ENCODE measurements at regions not wholly inside any gene's neighbourhood (a gene's known extent, or its start where the extent isn't known, plus 50 kb on each side); places are given as distances from the start of the nearest gene placed in this dataset.
"Not testable (repeated sequence)": the region's sequence is repeated elsewhere in the genome, so short reads cannot be mapped to it uniquely, and the experiment has no call there.

- in situ Hi-C loops (cut with HindIII; ENCODE audit: low sequenced_read_pairs): no loop called here
- DNase-seq (ENCODE audit: low read depth): no peak
- H3K4me3 ChIP-seq (ENCODE audit: low read depth, low read length): no peak overlapping the region
- TF ChIP-seq, protein P1, sequence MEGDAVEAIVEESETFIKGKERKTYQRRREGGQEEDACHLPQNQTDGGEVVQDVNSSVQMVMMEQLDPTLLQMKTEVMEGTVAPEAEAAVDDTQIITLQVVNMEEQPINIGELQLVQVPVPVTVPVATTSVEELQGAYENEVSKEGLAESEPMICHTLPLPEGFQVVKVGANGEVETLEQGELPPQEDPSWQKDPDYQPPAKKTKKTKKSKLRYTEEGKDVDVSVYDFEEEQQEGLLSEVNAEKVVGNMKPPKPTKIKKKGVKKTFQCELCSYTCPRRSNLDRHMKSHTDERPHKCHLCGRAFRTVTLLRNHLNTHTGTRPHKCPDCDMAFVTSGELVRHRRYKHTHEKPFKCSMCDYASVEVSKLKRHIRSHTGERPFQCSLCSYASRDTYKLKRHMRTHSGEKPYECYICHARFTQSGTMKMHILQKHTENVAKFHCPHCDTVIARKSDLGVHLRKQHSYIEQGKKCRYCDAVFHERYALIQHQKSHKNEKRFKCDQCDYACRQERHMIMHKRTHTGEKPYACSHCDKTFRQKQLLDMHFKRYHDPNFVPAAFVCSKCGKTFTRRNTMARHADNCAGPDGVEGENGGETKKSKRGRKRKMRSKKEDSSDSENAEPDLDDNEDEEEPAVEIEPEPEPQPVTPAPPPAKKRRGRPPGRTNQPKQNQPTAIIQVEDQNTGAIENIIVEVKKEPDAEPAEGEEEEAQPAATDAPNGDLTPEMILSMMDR (IDR thresholded peaks at IDR 0.05; ENCODE audit: low read depth, low read length, missing control alignments): no peak
Measured at GRCh38 chr20:47440857-47441773, 60.6 kb upstream of the NCOA3 start.

DNA sequence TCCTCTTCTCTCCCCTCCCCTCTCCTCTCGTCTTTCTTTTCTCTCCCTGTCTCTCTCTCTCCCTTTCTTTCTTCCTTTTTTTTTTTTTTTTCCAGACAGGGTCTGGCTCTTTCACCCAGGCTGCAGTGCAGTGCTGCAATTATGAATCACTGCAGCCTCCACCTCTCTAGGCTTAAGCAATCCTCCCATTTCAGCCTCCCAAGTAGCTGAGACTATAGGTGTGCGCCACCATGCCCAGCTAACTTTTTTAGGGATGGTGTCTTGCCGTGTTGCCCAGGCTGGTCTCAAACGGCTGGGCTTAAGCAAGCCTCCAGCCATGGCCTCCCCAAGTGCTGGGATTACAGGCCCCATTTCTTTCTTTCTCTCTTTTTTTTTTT is 59.9 kb upstream of the NCOA3 start:
- no peak for DNase-seq (ENCODE audit: low read depth)

GRCh38 chr20:47443060-47443459 is 58.6 kb upstream of the NCOA3 start:
- in situ Hi-C loops (cut with HindIII; ENCODE audit: low sequenced_read_pairs); DNase-seq (ENCODE audit: low read depth); H3K4me3 ChIP-seq (ENCODE audit: low read depth, low read length): not testable (repeated sequence)

More for the DNA sequence above, 59.9 kb upstream of the NCOA3 start:
- TF ChIP-seq, protein P1 (IDR thresholded peaks at IDR 0.05; ENCODE audit: low read depth, low read length, missing control alignments): no peak
- in situ Hi-C loops (cut with HindIII; ENCODE audit: low sequenced_read_pairs): no loop called here
- no peak overlapping the region for H3K4me3 ChIP-seq (ENCODE audit: low read depth, low read length)

DNA sequence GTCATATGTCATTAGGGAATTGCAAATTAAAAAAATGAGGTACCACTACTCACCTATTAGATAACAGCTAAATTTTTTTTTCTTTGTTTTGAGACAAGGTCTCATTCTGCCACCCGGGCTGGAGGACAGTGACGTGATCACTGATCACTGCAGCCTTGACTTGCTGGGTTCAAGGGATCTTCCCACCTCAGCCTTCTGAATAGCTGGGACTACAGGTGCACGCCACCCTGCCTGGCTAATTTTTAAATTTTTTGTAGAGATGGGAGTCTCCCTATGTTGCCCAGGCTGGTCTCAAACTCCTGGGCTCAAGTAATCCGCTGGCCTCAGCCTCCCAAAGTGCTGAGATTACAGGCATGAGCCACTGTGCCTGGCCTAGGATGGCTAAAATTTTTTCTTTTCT is 57.1 kb upstream of the NCOA3 start:
- in situ Hi-C loops (cut with HindIII; ENCODE audit: low sequenced_read_pairs): no loop called here
- TF ChIP-seq, protein P1 (IDR thresholded peaks at IDR 0.05; ENCODE audit: low read depth, low read length, missing control alignments): no peak
- no peak for DNase-seq (ENCODE audit: low read depth)
- H3K4me3 ChIP-seq (ENCODE audit: low read depth, low read length): no peak overlapping the region

- in situ Hi-C loops (cut with HindIII; ENCODE audit: low sequenced_read_pairs): no loop called here
- no peak for DNase-seq (ENCODE audit: low read depth)
- no peak overlapping the region for H3K4me3 ChIP-seq (ENCODE audit: low read depth, low read length)
- TF ChIP-seq, protein P1 (IDR thresholded peaks at IDR 0.05; ENCODE audit: low read depth, low read length, missing control alignments): no peak
Measured at GRCh38 chr20:47445291-47445690, 56.4 kb upstream of the NCOA3 start.

- DNase-seq (ENCODE audit: low read depth); H3K4me3 ChIP-seq (ENCODE audit: low read depth, low read length); in situ Hi-C loops (cut with HindIII; ENCODE audit: low sequenced_read_pairs): not testable (repeated sequence)
Measured at GRCh38 chr20:47447350-47448296, 54.1 kb upstream of the NCOA3 start.

DNA sequence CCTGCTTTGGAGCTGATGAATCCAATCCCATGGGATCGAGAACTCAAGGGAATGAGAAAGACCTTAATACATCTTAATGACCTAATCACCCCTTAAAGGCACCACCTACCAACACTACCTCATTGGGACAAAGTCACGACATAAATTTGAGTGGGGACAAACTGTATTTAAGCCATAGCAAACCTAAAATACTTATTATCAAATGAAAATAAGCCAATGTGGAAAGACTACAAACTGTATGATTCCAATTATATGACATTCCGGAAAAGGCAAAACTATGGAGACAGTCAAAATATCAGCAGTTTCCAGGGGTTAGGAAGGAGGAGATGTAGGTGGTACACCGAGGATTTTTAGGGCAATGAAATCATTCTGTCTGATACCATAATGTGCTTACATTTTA is 53.3 kb upstream of the NCOA3 start:
- no peak overlapping the region for H3K4me3 ChIP-seq (ENCODE audit: low read depth, low read length)
- in situ Hi-C loops (cut with HindIII; ENCODE audit: low sequenced_read_pairs): no loop called here
- no peak for DNase-seq (ENCODE audit: low read depth)
- TF ChIP-seq, protein P1 (IDR thresholded peaks at IDR 0.05; ENCODE audit: low read depth, low read length, missing control alignments): no peak
